ENCODE measurements at regions not wholly inside any gene's neighbourhood (a gene's known extent, or its start where the extent isn't known, plus 50 kb on each side); places are given as distances from the start of the nearest gene placed in this dataset.

DNA sequence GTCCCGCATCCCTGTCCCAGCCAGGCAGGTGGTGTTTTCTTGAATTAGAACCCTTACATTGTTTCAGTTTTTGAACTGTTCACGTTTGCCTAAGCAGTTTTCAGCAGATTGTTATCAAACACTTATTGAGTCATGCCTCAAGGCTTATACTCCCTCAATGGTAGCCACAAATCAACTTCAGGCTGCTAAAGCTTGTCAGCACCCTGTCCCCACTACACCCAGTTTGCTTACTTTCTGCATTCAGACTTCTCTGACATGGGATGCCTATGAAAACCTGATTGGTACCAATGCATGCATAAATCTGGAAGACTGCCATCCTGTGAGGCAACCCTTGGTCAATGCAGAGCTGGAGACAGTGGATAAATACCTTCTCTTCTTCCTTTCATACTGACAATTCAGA is 225.4 kb downstream of the BTG1 start:
- Mint-ChIP-seq H3K27ac (ENCODE audit: unreplicated experiment) (no peak overlapping the region), H3K36me3 (ENCODE audit: low read depth, unreplicated experiment) (no peaks in the 10 kb centered on the region), H3K9me3 (ENCODE audit: unreplicated experiment) (peaks cover 5% of the 10 kb centered on the region), H3K4me1 (ENCODE audit: low read depth, unreplicated experiment) (peaks cover 3% of the 10 kb centered on the region), H3K27me3 (ENCODE audit: low read depth, unreplicated experiment) (no peaks in the 10 kb centered on the region), H3K4me3 (ENCODE audit: unreplicated experiment) (no peak overlapping the region)
- no peak overlapping the region for H2AFZ ChIP-seq (ENCODE audit: low read depth, low read length)
- no peaks in the 10 kb centered on the region for H3K4me1 ChIP-seq (ENCODE audit: insufficient read depth, low read length)
- peak; percentile 2 for DNase-seq (ENCODE audit: low read depth)
- no peaks in the 10 kb centered on the region for H3K9me3 ChIP-seq (ENCODE audit: insufficient read depth, low read depth, low read length)
- H3K4me2 ChIP-seq (ENCODE audit: low read length), result no peak overlapping the region
- no peak overlapping the region for H3K27ac ChIP-seq (ENCODE audit: low read depth, low read length)
- TF ChIP-seq EZH2 (IDR thresholded peaks at IDR 0.05; ENCODE audit: insufficient read depth, low read length), result no peak
- TF ChIP-seq, protein P1, sequence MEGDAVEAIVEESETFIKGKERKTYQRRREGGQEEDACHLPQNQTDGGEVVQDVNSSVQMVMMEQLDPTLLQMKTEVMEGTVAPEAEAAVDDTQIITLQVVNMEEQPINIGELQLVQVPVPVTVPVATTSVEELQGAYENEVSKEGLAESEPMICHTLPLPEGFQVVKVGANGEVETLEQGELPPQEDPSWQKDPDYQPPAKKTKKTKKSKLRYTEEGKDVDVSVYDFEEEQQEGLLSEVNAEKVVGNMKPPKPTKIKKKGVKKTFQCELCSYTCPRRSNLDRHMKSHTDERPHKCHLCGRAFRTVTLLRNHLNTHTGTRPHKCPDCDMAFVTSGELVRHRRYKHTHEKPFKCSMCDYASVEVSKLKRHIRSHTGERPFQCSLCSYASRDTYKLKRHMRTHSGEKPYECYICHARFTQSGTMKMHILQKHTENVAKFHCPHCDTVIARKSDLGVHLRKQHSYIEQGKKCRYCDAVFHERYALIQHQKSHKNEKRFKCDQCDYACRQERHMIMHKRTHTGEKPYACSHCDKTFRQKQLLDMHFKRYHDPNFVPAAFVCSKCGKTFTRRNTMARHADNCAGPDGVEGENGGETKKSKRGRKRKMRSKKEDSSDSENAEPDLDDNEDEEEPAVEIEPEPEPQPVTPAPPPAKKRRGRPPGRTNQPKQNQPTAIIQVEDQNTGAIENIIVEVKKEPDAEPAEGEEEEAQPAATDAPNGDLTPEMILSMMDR (IDR thresholded peaks at IDR 0.05; ENCODE audit: insufficient read depth, low read depth, low read length), result no peak
- no peaks in the 10 kb centered on the region for H3K79me2 ChIP-seq (ENCODE audit: insufficient read depth, low read length)
- no peak overlapping the region for H3K4me3 ChIP-seq (ENCODE audit: insufficient read depth, low read depth, low read length)
- peak; percentile 70 for FAIRE-seq
- no peaks in the 10 kb centered on the region for H4K20me1 ChIP-seq (ENCODE audit: insufficient read depth, low read length)
- H3K9ac ChIP-seq (ENCODE audit: low read length), result no peak overlapping the region
- no peaks in the 10 kb centered on the region for H3K36me3 ChIP-seq (ENCODE audit: insufficient read depth, low read length)
- no peaks in the 10 kb centered on the region for H3K27me3 ChIP-seq (ENCODE audit: insufficient read depth, low read length)

DNA sequence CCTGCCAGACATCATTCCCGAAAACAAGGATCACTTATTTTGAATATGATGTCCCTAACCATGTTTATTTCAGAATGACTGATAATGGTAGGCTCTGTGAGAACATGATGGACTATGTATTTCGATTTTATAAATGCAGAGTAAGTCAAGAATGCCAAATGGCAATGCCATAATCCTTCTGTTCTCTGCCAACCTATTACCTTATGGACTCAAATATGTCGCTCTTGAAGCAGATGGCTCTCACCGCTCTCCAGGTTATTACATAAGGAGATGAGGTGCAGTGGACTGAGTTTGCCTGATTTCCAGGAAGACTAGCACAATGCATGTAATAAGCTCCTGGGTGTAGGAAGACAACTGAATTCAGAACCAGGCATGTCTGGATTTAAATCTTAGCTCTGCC is 227.2 kb downstream of the BTG1 start:
- no peaks in the 10 kb centered on the region for H4K20me1 ChIP-seq (ENCODE audit: insufficient read depth, low read length)
- H3K27ac Mint-ChIP-seq (ENCODE audit: unreplicated experiment), result no peak overlapping the region
- H3K4me3 Mint-ChIP-seq (ENCODE audit: unreplicated experiment), result no peak overlapping the region
- no peak overlapping the region for H3K4me2 ChIP-seq (ENCODE audit: low read length)
- H3K4me3 ChIP-seq (ENCODE audit: insufficient read depth, low read depth, low read length), result no peak overlapping the region
- peaks cover 5% of the 10 kb centered on the region for H3K9me3 Mint-ChIP-seq (ENCODE audit: unreplicated experiment)
- H3K4me1 ChIP-seq (ENCODE audit: insufficient read depth, low read length), result no peaks in the 10 kb centered on the region
- H3K9ac ChIP-seq (ENCODE audit: low read length), result no peak overlapping the region
- H3K27me3 ChIP-seq (ENCODE audit: insufficient read depth, low read length), result no peaks in the 10 kb centered on the region
- TF ChIP-seq EZH2 (IDR thresholded peaks at IDR 0.05; ENCODE audit: insufficient read depth, low read length), result no peak
- TF ChIP-seq, protein P1 (IDR thresholded peaks at IDR 0.05; ENCODE audit: insufficient read depth, low read depth, low read length), result no peak
- DNase-seq (ENCODE audit: low read depth), result no peak
- no peaks in the 10 kb centered on the region for H3K27me3 Mint-ChIP-seq (ENCODE audit: low read depth, unreplicated experiment)
- H3K36me3 ChIP-seq (ENCODE audit: insufficient read depth, low read length), result no peaks in the 10 kb centered on the region
- H3K9me3 ChIP-seq (ENCODE audit: insufficient read depth, low read depth, low read length), result no peaks in the 10 kb centered on the region
- H3K79me2 ChIP-seq (ENCODE audit: insufficient read depth, low read length), result no peaks in the 10 kb centered on the region
- no peaks in the 10 kb centered on the region for H3K36me3 Mint-ChIP-seq (ENCODE audit: low read depth, unreplicated experiment)
- no peak overlapping the region for H3K27ac ChIP-seq (ENCODE audit: low read depth, low read length)
- no peak for FAIRE-seq
- peaks cover 3% of the 10 kb centered on the region for H3K4me1 Mint-ChIP-seq (ENCODE audit: low read depth, unreplicated experiment)
- H2AFZ ChIP-seq (ENCODE audit: low read depth, low read length), result no peak overlapping the region

DNA sequence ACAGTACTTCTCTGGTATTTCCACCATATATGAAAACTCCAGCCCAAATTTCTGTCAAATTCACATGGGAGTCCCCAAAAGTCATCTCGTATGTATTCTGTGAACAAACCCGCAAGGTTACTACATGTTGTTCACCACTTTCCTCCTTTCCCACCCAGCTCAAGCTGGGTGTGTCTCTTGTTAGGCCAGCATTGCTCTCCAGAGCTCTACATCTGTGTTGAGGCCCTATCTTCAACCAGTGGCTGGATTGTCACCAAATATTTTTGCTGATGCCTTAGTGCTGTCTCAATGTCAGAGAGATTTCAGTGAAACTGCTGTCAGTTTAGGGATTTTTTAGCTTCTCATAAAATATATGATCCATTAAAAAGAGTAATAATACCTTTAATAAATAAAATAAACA is 230.9 kb downstream of the BTG1 start:
- H3K36me3 Mint-ChIP-seq (ENCODE audit: low read depth, unreplicated experiment), result no peaks in the 10 kb centered on the region
- FAIRE-seq, result no peak

More for the DNA sequence above, 230.9 kb downstream of the BTG1 start:
- H3K4me3 Mint-ChIP-seq (ENCODE audit: unreplicated experiment), result no peak overlapping the region
- TF ChIP-seq, protein P1 (IDR thresholded peaks at IDR 0.05; ENCODE audit: insufficient read depth, low read depth, low read length), result no peak
- TF ChIP-seq EZH2 (IDR thresholded peaks at IDR 0.05; ENCODE audit: insufficient read depth, low read length), result no peak
- Histone ChIP-seq H3K27ac (ENCODE audit: low read depth, low read length) (no peak overlapping the region), H3K4me3 (ENCODE audit: insufficient read depth, low read depth, low read length) (no peak overlapping the region), H3K27me3 (ENCODE audit: insufficient read depth, low read length) (no peaks in the 10 kb centered on the region), H3K79me2 (ENCODE audit: insufficient read depth, low read length) (no peaks in the 10 kb centered on the region), H3K4me2 (ENCODE audit: low read length) (no peak overlapping the region), H3K4me1 (ENCODE audit: insufficient read depth, low read length) (no peaks in the 10 kb centered on the region), H4K20me1 (ENCODE audit: insufficient read depth, low read length) (no peaks in the 10 kb centered on the region), H3K9ac (ENCODE audit: low read length) (no peak overlapping the region), H3K36me3 (ENCODE audit: insufficient read depth, low read length) (no peaks in the 10 kb centered on the region), H3K9me3 (ENCODE audit: insufficient read depth, low read depth, low read length) (no peaks in the 10 kb centered on the region), H2AFZ (ENCODE audit: low read depth, low read length) (no peak overlapping the region)
- H3K4me1 Mint-ChIP-seq (ENCODE audit: low read depth, unreplicated experiment), result no peaks in the 10 kb centered on the region
- DNase-seq (ENCODE audit: low read depth), result no peak
- no peak overlapping the region for H3K27ac Mint-ChIP-seq (ENCODE audit: unreplicated experiment)
- H3K9me3 Mint-ChIP-seq (ENCODE audit: unreplicated experiment), result no peaks in the 10 kb centered on the region
- no peaks in the 10 kb centered on the region for H3K27me3 Mint-ChIP-seq (ENCODE audit: low read depth, unreplicated experiment)
